HuH-7.5 (cell line): ENCODE measurements at regions not wholly inside any gene's neighbourhood (a gene's known extent, or its start where the extent isn't known, plus 50 kb on each side); places are given as distances from the start of the nearest gene placed in this dataset.

Experiments
- DNase-seq: peaks from one replicate; pipeline ENCODE4 v3.0.0; 2011; ENCODE audit warnings: low spot score

GRCh38 chr2:207257251-207258250 lies 91.8 kb upstream of the KLF7 start:
- DNase-seq, result no peak

- DNase-seq, result no peak
Observed at GRCh38 chr2:207258263-207258991, 92.7 kb upstream of the KLF7 start.

- DNase-seq, result no peak
Observed at GRCh38 chr2:207260021-207260420, 94.3 kb upstream of the KLF7 start.

- no peak for DNase-seq
Observed at GRCh38 chr2:207260947-207261346, 95.2 kb upstream of the KLF7 start.

- DNase-seq, result no peak
Observed at GRCh38 chr2:207264310-207264709, 98.6 kb upstream of the KLF7 start.

GRCh38 chr2:207265332-207265731 lies 99.6 kb upstream of the KLF7 start:
- no peak for DNase-seq

GRCh38 chr2:207265869-207266268 lies 100.1 kb upstream of the KLF7 start:
- no peak for DNase-seq

GRCh38 chr2:207266648-207267047 lies 100.9 kb upstream of the KLF7 start:
- DNase-seq, result no peak

GRCh38 chr2:207269038-207269437 lies 103.3 kb upstream of the KLF7 start:
- no peak for DNase-seq

- DNase-seq, result no peak
Observed at GRCh38 chr2:207274530-207275189, 108.9 kb upstream of the KLF7 start.

GRCh38 chr2:207275779-207276178 lies 110.0 kb upstream of the KLF7 start:
- DNase-seq, result no peak

GRCh38 chr2:207276248-207276647 lies 110.5 kb upstream of the KLF7 start:
- no peak for DNase-seq

GRCh38 chr2:207276858-207277257 lies 111.1 kb upstream of the KLF7 start:
- no peak for DNase-seq

GRCh38 chr2:207279520-207279919 lies 113.8 kb upstream of the KLF7 start:
- no peak for DNase-seq

- no peak for DNase-seq
Observed at GRCh38 chr2:207281436-207281835, 115.7 kb upstream of the KLF7 start.

GRCh38 chr2:207282916-207283315 lies 117.2 kb upstream of the KLF7 start:
- DNase-seq, result no peak

- DNase-seq, result no peak
Observed at GRCh38 chr2:207283356-207283755, 117.6 kb upstream of the KLF7 start.

GRCh38 chr2:207284556-207285472 lies 119.1 kb upstream of the KLF7 start:
- no peak for DNase-seq

- DNase-seq, result no peak
Observed at GRCh38 chr2:207285473-207285815, 119.7 kb upstream of the KLF7 start.

GRCh38 chr2:207286106-207286505 lies 120.4 kb upstream of the KLF7 start:
- no peak for DNase-seq

- DNase-seq, result no peak
Observed at GRCh38 chr2:207288628-207289027, 122.9 kb upstream of the KLF7 start.
